Calu3 (cell line): ENCODE measurements at regions not wholly inside any gene's neighbourhood (a gene's known extent, or its start where the extent isn't known, plus 50 kb on each side); places are given as distances from the start of the nearest gene placed in this dataset.

Source experiments
- BruUV-seq: library from RNA; stranded (reverse); fragments of 400-500 nt; replicated peaks from 2 replicates; lab custom pipeline; 2021; lab: Mats Ljungman, UMichigan
- CTCF ChIA-PET: fragments of 300-600 bp; sonication (Branson Sonifier 250); formaldehyde crosslinking; loops from one replicate; lab custom pipeline; 2022; ENCODE audit warnings: antibody characterized with exemption; lab: Charles Lee
- DNase-seq: peaks from one replicate; pipeline ENCODE4 v3.0.0; 2022
- H3K27ac Mint-ChIP-seq: one replicate; pipeline ENCODE4 v1.8.0; 2022; ENCODE audit warnings: mixed read lengths; ENCODE audit not compliant: unreplicated experiment
- H3K27me3 Mint-ChIP-seq: one replicate; pipeline ENCODE4 v1.8.0; 2022; ENCODE audit warnings: mixed read lengths; ENCODE audit not compliant: unreplicated experiment
- H3K36me3 Mint-ChIP-seq: one replicate; pipeline ENCODE4 v1.8.0; 2022; ENCODE audit warnings: mild to moderate bottlenecking, moderate library complexity, mixed read lengths; ENCODE audit not compliant: insufficient read depth, unreplicated experiment
- H3K4me1 Mint-ChIP-seq: one replicate; pipeline ENCODE4 v1.8.0; 2022; ENCODE audit warnings: mild to moderate bottlenecking, low read depth, mixed read lengths; ENCODE audit not compliant: unreplicated experiment
- H3K4me3 Mint-ChIP-seq: one replicate; pipeline ENCODE4 v1.8.0; 2022; ENCODE audit warnings: mild to moderate bottlenecking, low read depth, moderate library complexity, mixed read lengths; ENCODE audit not compliant: unreplicated experiment
- H3K9me3 Mint-ChIP-seq: one replicate; pipeline ENCODE4 v1.8.0; 2022; ENCODE audit warnings: low read depth, mixed read lengths; ENCODE audit not compliant: unreplicated experiment
- intact Hi-C: fragments of 100-400 bp; cut with micrococcal nuclease; formaldehyde crosslinking; loops from one replicate; pipeline ENCODE4 v1.10.0; 2022; ENCODE audit not compliant: unreplicated experiment
- TF ChIP-seq, protein P1 (sequence below): fragments of 200-600 bp; IDR thresholded peaks from one replicate; pipeline ENCODE4 v1.8.0; 2022; ENCODE audit warnings: antibody characterized with exemption; ENCODE audit not compliant: unreplicated experiment

DNA sequence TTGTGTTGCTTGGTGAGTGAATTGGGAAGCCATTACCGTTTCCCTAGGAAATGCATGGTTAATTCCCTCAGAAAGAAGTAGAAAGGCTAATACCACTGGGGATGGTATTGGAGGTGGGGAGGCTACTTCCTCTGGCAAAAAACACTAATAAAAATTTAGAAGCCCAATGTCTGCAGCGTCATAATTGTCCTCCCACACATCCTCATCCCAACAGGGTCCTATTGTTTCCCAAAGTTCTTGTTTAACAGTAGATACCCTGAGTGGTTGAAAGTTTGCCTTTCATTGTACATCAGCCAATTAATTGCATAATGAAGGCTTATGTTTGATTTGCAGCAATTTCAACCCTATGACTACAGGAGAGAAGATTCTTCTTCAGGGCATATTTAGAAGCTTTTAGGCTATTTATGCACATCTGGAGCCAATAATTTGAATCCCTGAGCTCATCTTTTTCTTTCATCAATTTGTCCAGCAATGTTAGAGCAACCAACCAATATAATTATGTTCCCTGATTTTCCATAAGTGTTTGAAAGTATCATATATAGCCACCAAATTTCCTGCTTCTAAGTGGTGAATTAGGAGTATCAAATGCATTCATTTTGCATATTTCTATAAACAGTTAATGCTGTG, 491.0 kb downstream of the SLITRK5 start:
- intact Hi-C loops, result no loop called here
- H3K4me3 Mint-ChIP-seq, result no peak overlapping the region
- BruUV-seq, result no TSS peak
- TF ChIP-seq, protein P1, sequence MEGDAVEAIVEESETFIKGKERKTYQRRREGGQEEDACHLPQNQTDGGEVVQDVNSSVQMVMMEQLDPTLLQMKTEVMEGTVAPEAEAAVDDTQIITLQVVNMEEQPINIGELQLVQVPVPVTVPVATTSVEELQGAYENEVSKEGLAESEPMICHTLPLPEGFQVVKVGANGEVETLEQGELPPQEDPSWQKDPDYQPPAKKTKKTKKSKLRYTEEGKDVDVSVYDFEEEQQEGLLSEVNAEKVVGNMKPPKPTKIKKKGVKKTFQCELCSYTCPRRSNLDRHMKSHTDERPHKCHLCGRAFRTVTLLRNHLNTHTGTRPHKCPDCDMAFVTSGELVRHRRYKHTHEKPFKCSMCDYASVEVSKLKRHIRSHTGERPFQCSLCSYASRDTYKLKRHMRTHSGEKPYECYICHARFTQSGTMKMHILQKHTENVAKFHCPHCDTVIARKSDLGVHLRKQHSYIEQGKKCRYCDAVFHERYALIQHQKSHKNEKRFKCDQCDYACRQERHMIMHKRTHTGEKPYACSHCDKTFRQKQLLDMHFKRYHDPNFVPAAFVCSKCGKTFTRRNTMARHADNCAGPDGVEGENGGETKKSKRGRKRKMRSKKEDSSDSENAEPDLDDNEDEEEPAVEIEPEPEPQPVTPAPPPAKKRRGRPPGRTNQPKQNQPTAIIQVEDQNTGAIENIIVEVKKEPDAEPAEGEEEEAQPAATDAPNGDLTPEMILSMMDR, result no peak
- H3K27me3 Mint-ChIP-seq, result no peaks in the 10 kb centered on the region
- no peak overlapping the region for H3K27ac Mint-ChIP-seq
- no peak for DNase-seq
- CTCF ChIA-PET, result no interaction called here
- no peaks in the 10 kb centered on the region for H3K9me3 Mint-ChIP-seq
- H3K4me1 Mint-ChIP-seq, result no peaks in the 10 kb centered on the region
- no peaks in the 10 kb centered on the region for H3K36me3 Mint-ChIP-seq

DNA sequence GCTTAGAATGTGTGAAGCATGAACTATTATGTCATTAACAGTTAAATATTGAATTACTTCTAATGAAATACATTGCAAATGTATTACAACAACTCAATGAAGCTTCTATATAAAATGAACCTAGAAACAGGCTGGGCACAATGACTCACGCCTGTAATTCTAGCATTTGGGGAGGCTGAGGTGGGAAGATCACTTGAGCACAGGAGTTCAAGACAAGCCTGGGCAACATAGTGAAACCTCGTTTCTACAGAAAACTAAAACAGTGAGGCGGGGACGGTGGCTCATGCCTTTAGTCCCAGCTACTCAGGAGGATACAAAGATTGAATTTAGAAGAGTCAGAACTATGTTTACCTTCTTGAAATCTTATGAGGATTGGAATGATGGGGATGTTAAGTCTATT, 505.1 kb downstream of the SLITRK5 start:
- Mint-ChIP-seq H3K4me1 (no peaks in the 10 kb centered on the region), H3K9me3 (peaks cover 2% of the 10 kb centered on the region), H3K36me3 (no peaks in the 10 kb centered on the region), H3K27ac (no peak overlapping the region), H3K4me3 (no peak overlapping the region), H3K27me3 (no peaks in the 10 kb centered on the region)
- CTCF ChIA-PET, result no interaction called here
- no peak for DNase-seq
- no TSS peak for BruUV-seq
- TF ChIP-seq, protein P1, result no peak
- intact Hi-C loops, result no loop called here

DNA sequence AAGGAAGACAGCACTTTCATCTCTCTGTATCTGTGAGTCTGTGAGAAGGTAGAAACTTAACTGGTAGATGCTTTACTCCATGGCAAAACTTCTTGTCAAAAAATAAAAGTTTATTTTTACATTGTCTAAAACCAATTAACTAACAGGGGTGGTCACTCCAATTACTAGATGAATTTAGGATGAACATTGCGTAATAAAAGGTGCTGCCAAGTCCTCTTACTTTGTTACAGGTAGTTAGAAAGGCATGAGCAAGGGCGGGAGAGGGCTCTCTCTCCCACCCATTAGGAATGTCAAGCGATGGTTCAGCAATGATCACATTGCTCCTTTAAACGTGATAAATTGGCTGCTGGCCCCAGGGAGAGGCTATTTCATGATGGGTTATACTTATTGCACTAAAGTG, 512.3 kb downstream of the SLITRK5 start:
- DNase-seq, result no peak
- Mint-ChIP-seq H3K9me3 (peaks cover 2% of the 10 kb centered on the region), H3K27ac (no peak overlapping the region), H3K4me1 (no peaks in the 10 kb centered on the region), H3K4me3 (no peak overlapping the region), H3K27me3 (no peaks in the 10 kb centered on the region), H3K36me3 (no peaks in the 10 kb centered on the region)
- TF ChIP-seq, protein P1, result no peak
- no TSS peak for BruUV-seq
- CTCF ChIA-PET, result no interaction called here
- intact Hi-C loops, result no loop called here

DNA sequence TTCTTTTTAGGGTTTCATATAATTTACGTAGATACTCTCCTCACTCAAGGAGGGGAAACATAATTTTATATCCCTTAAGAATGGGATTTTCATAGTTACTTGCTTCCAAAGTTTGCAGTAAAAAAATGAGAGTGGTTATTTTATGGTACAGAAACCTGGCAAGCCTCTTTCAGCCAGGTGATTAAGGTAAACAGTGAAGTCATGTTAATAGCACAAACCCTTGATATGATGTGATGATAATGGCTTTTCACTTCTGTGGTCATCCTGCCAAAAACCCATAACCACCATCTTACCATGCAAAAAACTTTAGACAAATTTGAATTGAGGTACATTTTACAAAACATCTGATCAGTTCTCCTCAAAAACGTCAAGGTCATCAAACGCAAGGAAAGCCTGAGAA, 517.8 kb downstream of the SLITRK5 start:
- Mint-ChIP-seq H3K4me1 (no peaks in the 10 kb centered on the region), H3K36me3 (no peaks in the 10 kb centered on the region), H3K4me3 (no peak overlapping the region), H3K9me3 (no peaks in the 10 kb centered on the region), H3K27me3 (no peaks in the 10 kb centered on the region), H3K27ac (no peak overlapping the region)
- TF ChIP-seq, protein P1, result no peak
- intact Hi-C loops, result no loop called here
- BruUV-seq, result no TSS peak
- CTCF ChIA-PET, result no interaction called here
- no peak for DNase-seq
